Lower leg skin (tissue), 3 donors: ENCODE measurements at regions not wholly inside any gene's neighbourhood (a gene's known extent, or its start where the extent isn't known, plus 50 kb on each side); places are given as distances from the start of the nearest gene placed in this dataset.

Source experiments
- POLR2A ChIP-seq, 2 donors: fragments of 450-650 bp; IDR thresholded peaks; one replicate each; pipeline ENCODE4 v1.6.1; 2016 to 2017; ENCODE audit warnings: antibody characterized with exemption in 2 of 2, mild to moderate bottlenecking in 1 of 2, moderate library complexity in 1 of 2
- TF ChIP-seq, protein P1 (sequence below), 3 donors: fragments of 450-650 bp; IDR thresholded peaks; one replicate each; pipeline ENCODE4 v1.5.1; 2016; ENCODE audit warnings: antibody characterized with exemption in 3 of 3, mild to moderate bottlenecking in 3 of 3, moderate library complexity in 2 of 3

- TF ChIP-seq, protein P1, sequence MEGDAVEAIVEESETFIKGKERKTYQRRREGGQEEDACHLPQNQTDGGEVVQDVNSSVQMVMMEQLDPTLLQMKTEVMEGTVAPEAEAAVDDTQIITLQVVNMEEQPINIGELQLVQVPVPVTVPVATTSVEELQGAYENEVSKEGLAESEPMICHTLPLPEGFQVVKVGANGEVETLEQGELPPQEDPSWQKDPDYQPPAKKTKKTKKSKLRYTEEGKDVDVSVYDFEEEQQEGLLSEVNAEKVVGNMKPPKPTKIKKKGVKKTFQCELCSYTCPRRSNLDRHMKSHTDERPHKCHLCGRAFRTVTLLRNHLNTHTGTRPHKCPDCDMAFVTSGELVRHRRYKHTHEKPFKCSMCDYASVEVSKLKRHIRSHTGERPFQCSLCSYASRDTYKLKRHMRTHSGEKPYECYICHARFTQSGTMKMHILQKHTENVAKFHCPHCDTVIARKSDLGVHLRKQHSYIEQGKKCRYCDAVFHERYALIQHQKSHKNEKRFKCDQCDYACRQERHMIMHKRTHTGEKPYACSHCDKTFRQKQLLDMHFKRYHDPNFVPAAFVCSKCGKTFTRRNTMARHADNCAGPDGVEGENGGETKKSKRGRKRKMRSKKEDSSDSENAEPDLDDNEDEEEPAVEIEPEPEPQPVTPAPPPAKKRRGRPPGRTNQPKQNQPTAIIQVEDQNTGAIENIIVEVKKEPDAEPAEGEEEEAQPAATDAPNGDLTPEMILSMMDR (IDR thresholded peaks at IDR 0.05), result no peak
- no peak for TF ChIP-seq POLR2A (IDR thresholded peaks at IDR 0.05)
These were observed 179.6 kb upstream of the EDNRB start for GRCh38 chr13:78098249-78098648.
